Endothelial cell of umbilical vein (primary cell): ENCODE measurements at regions not wholly inside any gene's neighbourhood (a gene's known extent, or its start where the extent isn't known, plus 50 kb on each side); places are given as distances from the start of the nearest gene placed in this dataset.
"Not testable (repeated sequence)": the region's sequence is repeated elsewhere in the genome, so short reads cannot be mapped to it uniquely, and the experiment has no call there.

Source experiments
- EZH2 ChIP-seq: IDR thresholded peaks from 2 replicates; pipeline ENCODE4 v1.6.1; 2012; ENCODE audit warnings: borderline replicate concordance, low read depth, mild to moderate bottlenecking, moderate library complexity, low read length, inconsistent platforms; ENCODE audit not compliant: severe bottlenecking
- TF ChIP-seq, protein P1 (sequence below), 2 donors: IDR thresholded peaks; 1 replicate in 1 of 2; 2 replicates in 1 of 2; pipeline ENCODE4 v1.5.1; 2011; ENCODE audit warnings: low read length in 2 of 2, mild to moderate bottlenecking in 2 of 2, moderate library complexity in 2 of 2, control low read depth in 1 of 2, inconsistent platforms in 1 of 2, low read depth in 1 of 2; ENCODE audit not compliant: insufficient read depth in 1 of 2; ENCODE audit errors: extremely low read depth in 1 of 2

DNA sequence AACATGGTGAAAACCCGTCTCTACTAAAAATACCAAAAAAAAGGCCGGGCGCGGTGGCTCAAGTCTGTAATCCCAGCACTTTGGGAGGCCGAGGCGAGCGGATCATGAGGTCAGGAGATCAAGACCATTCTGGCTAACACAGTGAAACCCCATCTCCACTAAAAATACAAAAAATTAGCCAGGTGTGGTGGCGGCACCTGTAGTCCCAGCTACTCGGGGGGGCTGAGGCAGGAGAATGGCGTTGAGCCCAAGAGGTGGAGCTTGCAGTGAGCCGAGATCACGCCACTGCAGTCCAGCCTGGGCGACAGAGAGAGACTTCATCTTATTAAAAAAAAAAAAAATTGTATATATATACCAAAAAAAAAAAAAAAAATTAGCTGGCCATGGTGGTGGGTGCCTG lies 533.8 kb downstream of the DMRTA1 start:
- TF ChIP-seq, protein P1, sequence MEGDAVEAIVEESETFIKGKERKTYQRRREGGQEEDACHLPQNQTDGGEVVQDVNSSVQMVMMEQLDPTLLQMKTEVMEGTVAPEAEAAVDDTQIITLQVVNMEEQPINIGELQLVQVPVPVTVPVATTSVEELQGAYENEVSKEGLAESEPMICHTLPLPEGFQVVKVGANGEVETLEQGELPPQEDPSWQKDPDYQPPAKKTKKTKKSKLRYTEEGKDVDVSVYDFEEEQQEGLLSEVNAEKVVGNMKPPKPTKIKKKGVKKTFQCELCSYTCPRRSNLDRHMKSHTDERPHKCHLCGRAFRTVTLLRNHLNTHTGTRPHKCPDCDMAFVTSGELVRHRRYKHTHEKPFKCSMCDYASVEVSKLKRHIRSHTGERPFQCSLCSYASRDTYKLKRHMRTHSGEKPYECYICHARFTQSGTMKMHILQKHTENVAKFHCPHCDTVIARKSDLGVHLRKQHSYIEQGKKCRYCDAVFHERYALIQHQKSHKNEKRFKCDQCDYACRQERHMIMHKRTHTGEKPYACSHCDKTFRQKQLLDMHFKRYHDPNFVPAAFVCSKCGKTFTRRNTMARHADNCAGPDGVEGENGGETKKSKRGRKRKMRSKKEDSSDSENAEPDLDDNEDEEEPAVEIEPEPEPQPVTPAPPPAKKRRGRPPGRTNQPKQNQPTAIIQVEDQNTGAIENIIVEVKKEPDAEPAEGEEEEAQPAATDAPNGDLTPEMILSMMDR (IDR thresholded peaks at IDR 0.05; ENCODE audit: extremely low read depth in 1 of 2, insufficient read depth in 1 of 2, low read depth in 1 of 2, low read length in 2 of 2), result not testable (repeated sequence)
- not testable (repeated sequence) for TF ChIP-seq EZH2
